NCI-H2196 treated with DMSO at 0.1 percent for 48 hours (cell line): ENCODE measurements at regions not wholly inside any gene's neighbourhood (a gene's known extent, or its start where the extent isn't known, plus 50 kb on each side); places are given as distances from the start of the nearest gene placed in this dataset.
"Not testable (repeated sequence)": the region's sequence is repeated elsewhere in the genome, so short reads cannot be mapped to it uniquely, and the experiment has no call there.

Source experiments
- DNase-seq: peaks from one replicate; lab custom pipeline; 2025; ENCODE audit not compliant: unreplicated experiment; lab: John Stamatoyannopoulos, UW

DNA sequence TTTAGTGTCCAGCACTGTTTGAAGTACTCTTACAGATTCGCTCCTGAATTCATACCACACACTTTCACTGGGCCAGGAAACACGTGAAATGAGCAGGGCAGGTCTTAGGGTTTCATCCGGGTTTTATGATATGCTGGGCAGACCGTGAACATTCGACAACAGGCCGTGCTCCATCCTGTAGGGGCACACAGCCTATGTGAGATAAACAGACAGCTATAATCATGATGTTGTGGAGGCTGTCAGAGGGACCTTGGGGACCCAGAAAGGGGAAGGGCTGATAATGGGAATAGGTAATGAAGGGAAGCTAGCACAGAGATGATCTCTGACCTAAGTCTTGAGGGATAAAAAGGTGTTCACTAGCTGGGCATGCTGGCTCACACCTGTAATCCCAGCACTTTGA lies 110.4 kb downstream of the RIN2 start:
- no peak for DNase-seq

DNA sequence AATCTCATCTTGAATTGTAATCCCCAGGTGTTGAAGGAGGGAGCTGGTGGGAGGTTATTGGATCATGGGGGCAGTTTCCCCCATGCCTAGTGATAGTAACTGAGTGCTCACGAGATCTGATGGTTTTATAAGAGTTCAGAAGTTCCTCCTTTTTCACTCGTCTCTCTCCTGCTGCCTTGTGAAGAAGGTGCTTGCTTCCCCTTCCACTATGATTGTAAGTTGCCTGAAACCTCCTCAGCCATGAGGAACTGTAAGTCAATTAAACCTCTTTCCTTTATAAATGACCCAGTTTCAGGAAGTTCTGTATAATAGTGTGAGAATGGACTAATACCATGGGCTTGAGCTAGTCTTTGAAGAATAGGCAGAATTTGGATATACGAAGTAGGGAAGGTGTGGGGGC lies 113.9 kb downstream of the RIN2 start:
- no peak for DNase-seq

DNA sequence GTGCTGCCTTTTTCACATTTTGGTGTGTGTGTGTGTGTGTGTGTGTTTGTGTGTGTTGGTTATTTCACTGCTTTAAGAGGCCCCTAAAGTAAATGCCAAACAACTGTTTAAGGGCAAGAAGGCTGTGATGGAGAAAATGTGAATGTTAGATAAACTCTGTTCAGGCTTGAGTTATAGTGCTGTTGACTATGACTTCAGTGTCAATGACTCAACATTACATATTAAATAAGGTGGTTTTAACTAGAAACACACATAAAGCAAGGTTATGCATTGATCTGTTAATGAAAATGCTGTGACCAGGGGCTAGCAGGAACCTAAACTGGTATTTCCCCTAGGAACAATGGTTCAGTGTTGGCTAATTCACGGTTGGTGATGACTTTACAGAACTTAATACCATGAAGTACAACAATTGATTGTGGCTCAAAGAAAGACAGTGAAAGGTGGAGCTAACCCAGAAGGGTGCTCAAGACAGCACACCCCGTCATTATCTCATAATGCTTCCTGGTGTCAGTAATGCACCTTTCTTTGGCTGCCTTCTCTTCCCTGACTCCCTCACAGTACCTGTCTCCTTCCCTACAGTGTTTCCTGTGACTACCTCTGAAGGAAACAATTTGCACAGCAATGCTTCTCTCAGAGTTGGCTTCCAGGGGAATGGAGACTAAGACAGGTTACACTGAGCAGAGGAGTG lies 116.1 kb downstream of the RIN2 start:
- no peak for DNase-seq

DNA sequence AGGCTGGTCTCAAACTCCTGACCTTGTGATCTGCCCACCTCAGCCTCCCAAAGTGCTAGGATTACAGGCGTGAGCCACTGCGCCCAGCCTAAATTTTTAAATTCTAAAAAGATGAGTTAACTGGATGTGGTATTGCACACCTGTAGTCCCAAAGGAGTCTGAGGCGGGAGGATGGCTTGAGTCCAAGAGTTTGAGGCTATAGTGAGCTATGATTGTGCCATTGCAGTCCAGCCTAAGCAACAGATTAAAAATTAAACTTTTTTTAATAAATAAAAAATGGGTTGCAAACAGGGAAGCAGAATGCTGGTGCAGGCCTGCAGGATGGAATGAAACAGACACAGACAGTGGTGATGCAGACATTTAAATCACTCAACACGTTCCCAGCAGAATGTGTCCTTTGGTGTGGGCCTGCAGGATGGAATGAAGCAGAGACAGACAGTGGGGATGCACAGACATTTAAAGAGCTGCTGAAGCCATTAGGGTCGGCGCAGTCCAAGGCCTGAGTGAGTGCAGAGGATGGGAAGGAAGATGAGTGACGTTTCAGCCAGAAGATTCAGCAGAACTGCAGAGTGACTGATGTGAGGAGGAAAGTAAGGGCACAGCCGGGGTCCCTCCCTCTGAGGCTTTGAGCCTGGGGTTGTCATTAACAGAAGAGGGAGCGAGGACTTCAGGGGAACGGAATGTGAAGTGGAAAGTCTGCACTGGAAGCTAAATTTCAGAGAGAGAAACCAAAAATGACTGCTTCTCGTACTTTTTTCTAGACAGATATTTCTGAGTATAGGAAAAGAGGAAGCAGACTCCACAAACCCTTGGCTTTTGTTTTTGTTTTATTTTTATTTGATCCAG lies 117.5 kb downstream of the RIN2 start:
- DNase-seq: no peak

DNA sequence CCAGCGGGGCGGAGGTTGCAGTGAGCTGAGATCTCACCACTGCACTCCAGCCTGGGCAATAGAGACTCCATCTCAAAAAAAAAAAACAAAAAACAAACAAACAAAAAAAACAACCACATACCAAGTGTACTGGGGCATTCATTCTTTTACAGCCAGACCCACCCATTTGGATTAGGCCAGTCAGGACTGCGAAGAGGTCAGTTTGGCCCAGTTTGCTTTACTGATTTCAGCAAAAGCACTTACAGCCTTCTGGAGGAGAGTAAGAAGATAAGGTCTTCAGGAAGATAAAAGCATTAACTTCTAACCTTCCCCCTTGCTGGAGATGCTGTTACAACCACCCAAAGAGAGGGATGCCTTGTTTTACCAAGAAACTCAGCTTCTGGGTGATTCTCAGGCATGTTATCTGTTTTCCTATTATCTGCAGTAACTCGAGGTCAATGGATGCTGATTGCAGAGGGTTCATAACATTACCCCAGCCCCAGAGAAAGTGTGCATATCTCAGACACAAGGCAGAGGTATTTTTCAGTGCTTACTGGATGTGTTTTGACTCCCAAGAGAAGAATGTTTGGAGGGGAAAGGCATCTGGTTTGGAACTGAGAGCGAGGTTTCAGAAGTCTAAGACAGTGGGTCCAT lies 118.9 kb downstream of the RIN2 start:
- DNase-seq: no peak

DNA sequence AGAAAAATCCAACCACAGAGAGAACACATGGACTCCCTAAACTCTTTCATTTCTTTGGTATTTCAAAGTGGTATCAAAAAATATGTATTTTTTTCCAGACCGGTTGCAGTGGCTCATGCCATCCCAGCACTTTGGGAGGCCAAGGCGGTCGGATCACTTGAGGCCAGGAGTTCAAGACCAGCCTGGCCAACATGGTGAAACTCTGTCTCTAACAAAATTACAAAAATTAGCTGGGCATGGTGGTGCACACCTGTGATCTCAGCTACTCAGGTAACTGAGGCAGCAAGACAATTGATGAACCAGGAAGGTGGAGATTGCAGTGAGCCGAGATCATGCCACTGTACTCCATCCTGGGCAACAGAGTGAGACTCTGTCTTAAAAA lies 121.8 kb downstream of the RIN2 start:
- not testable (repeated sequence) for DNase-seq

DNA sequence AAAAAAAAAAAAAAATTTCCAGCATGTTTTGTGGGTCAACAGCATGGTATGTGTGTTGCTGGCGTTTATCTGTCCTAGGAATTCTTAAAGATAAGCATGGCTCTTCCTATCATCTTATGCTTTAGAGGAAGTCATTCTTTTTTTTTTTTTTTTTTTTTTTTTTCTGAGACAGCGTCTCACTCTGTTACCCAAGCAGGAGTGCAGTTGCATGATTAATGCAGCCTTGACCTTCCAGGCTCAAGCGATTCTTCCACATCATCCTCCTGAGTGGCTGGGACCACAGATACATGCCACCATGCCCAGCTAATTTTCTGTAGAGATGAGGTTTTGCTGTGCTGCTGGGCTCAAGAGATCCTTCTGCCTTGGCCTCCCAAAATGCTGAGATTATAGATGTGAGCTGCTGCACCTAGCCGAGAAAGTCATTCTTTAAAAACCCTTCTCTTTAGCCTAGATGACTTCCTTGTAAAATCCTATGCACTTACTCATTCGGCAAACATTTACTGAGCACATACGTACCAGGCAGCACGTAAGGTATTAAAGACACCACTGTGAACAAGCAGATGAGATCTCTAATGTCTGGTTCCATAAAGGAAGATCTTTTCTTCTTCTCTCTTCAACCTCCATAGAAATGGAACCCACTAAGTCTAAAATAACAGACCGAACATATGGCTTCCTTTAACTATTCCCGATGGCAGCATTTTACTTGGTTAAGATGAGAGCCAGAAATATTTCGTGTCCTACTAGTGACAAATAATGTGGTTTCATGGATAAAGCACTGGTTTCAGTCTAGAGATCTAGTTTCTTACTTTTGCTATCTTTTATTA lies 122.4 kb downstream of the RIN2 start:
- no peak for DNase-seq

DNA sequence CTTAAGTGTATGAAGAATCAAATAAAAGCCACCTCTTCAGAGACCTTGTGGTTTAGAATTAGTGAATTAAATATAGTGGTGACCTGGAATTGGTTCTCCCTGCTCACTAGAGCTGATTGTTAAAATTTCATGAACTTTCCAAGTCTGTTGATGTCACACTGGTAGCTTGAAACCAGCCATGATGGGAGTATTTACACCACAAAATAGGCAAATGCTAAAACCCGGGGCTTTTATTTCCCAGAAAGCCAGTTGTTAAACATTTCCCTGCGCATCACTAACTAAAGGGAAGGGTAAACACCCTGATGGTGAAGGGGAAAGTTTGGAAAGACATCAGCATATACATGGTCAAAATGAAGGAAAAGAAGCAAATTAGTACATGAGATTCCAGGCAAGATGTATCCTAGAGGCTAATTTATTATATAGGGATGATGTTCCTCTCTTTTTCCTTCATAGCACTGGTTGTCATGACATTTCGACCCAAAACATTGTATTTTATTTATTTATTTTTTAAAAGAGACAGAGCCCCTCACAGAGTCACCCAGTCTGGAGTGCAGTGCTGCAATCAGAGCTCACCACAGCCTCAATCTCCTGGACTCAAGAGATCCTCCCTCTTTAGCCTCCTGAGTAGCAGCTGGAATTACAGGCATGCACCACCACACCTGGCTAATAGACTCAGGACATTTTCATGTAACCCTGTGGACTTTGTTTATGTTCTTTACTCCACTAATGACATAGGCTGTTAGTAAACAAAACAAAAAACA lies 123.2 kb downstream of the RIN2 start:
- no peak for DNase-seq

DNA sequence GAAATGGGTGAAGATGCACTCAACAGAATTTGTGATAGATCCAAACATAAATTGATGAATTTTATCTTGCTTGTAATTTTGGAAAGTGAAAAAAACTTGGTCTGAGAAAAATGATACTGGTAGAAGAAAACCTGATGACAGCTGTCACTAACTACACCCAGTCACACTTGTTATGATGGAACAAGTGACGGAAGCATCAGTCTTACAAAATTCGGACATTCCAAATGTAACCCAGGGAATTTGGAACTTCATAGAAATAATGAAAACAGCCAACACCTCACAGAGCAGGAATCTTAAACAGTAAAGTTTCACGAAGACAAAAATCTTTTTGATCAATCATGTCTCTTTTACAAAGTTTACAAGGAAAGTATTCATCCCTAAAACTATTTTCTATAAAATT lies 123.9 kb downstream of the RIN2 start:
- DNase-seq: no peak

DNA sequence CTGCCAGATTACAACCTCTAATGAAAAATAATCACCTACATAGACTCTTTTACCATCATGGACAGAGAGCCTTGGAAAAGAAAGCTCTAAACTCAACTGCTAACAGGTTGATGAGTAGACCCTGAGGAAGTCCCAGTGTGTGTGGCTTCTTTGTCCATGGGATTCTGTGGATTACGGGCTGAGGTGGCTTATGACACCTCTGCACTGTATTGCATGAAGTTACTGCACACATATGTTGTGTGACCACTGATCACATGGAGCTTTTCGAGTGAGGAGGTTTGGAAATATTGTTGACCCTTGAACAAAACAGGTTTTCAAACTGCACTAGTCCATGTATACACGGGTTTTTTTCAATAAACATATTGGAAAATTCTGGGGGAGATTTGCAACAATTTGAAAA lies 124.4 kb downstream of the RIN2 start:
- DNase-seq: no peak

DNA sequence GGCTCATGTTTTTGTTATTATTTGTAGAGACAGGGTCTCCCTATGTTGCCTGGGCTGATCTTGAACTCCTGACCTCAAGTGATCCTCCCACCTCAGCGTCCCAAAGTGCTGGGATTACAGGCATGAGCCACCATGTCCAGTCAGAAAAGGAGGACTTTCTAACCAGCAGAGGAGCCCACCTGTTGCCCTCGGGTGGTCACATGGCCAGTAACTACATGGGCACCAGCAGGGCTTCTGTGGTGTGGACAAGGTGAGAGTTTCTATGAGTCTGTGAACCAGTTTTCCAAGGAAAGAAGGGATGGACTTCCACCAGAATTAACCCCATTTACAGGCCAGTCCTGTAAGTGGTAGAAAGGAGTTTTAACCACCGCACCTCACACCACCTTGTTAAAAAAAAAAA lies 125.4 kb downstream of the RIN2 start:
- no peak for DNase-seq

DNA sequence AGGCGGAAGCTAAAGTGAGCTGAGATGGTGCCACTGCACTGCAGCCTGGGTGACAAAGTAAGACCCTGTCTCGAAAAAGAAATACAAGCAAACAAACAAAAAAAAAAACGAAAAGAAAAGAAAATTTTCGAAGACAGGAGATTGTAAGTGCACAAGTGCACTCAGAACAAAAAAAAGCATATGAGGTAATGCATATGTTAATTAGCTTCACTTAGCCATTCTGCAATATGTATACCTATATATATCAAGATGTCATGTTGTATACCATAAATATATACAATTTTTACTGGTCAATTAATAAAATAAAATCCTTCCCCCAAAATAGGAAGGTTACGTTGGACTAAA lies 127.5 kb downstream of the RIN2 start:
- DNase-seq: no peak

DNA sequence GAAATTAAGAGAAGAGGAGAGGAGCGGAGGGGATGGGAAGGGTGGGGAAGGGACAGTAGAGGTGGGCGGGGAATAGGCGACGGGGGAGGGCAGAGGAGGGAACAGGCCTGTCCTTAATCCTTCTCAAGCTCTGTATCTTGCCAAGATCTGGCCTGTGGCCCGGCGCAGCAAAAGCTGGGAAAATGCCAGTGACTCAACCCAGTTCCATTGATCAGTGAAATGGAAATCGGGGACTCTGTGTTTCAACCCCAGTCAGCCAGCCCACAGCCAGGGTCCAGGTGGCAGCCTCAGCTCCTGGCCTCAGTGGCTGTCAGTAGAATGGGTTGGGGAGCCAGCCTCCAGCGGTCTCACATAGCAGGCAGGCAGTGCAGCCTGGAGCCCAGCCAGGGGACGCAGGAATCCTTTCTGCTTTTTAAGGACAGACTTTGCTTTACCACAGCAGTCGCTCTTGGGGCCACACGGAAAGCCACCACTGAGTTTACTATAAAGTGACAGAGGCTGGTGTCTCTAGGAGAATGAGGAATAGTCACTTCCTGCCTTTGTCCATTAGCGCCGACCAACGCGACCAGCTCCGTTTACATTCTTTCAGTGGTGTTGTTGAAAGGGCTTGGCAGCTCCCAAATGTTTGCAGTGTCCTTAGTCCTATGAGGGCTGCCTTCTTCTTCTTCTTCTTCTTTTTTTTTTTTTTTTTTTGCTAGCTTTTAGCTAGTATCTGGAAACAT lies 128.0 kb downstream of the RIN2 start:
- DNase-seq: no peak

DNA sequence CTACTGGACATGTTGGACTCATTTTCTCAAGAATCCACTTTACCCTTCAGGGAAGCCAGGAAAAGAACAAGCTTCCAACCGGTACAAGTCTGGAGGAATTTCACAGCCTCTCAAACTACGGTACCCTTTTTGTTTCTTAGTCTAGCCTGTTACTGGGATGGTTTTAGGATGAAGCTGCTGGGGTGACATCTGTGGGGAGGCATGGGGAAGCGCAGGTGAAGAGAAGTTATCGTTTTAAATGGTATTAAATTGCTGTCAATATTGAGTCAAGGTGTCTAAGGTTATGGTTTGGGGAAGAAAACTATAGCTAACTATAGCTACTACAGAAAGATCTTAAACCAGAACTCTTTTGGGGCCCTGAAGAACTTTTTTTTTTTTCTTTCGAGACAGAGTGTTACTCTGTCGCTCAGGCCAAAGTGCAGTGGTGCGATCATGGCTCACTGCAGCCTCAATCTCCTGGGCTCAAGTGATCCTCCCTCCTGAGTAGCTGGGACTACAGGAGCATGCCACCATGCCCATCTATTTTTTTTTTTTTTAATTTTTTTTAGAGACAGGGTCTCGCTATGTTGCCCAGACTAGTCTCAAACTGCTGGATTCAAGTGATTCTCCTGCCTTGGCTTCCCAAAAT lies 128.7 kb downstream of the RIN2 start:
- DNase-seq: no peak

DNA sequence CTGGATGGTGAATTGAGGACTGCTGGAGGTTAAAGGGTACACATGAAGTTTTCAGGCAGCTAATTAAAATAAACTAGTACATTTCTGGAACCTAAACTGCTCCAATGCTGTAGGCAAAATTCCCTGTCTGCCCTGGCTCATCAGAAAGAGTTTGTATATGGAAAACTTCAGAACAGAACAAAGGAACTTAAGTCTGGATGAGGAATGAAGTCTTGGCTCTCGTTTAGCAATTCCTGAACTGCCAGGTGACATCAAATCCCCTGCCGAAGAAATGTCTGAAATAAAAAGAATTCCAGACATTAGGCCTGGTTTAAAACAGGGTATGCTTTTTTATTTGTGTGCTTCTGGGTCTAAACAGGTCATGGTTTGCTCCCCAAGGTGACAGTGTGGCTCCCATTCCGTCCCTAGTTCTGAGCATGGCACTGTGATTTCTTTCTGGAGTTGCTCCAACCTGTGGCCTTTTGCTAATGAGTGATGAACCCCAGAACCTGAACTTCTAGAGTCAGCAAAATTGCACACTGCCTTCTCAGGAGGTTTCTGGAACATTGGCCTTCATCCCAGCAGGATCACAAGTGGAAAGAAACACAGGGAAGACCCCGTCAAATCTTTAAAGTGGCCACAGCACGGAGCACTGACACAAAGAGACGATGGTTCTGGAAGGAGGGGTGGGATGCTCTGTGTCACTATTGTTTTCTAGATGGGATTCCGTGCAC lies 129.4 kb upstream of the NAA20 start:
- DNase-seq: no peak

DNA sequence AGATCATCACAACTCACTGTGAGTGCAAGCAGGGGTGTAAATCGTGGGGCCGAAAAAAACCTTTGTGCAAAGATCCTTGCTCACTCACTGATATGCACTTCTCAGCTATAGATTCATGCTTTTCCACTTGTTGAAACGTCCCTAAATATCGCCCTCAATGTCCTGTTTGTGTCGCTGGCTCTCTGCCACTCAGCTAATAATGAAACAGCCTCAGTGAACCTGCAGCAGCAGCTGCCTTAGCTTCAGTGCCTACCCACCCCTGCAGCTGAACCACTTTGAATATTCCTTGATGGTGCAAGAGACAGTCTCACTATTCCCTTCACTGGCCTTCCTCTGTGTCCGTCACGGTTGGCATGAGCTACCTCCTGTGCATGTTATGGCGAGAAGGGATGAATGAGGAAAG lies 128.9 kb upstream of the NAA20 start:
- DNase-seq: no peak

DNA sequence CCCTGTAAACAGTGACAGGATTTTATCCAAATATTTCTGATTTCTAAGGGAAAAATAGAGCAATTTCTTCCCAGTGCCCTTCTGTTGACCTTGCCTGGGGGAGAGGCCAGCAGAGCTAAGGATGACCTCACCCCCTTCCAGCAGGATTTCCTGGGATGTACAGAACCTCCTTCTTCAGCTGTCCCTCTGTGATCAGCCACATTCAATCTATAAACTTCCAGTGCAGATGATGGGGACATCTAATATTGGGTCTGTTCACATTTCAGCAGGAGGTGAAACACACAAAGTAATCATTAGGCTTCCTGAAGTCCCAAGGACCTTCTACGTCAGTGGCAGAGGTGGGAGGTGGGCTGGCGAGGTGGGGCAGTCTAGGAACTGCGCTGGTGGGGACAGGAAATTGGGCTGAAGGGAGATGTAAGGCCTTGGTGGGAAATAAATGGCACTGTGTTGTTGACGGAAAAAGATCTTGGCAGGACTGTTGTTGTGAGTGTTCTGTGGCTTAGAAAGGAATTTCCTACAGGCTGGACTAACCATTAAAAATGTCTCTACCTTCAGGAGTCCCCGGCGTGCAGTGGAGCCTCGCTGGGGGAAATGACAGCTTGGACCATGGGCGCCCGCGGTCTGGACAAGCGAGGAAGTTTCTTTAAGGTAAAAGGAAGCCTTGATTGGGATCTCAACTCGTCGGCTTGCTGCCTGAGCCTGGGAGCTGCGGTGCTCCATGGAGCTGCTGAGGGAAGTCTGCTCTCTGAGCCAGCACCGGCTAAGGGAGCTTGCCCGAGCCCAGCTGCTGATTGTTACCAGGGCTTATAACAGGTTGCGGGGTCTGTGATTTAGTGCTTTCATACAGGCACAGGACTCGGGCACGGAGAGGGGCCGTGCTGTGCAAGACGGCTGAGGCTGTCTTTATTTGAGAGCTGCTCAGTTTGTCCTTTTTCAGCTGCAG lies 127.9 kb upstream of the NAA20 start:
- DNase-seq: no peak
